AG04449 (cell line): ENCODE measurements at regions not wholly inside any gene's neighbourhood (a gene's known extent, or its start where the extent isn't known, plus 50 kb on each side); places are given as distances from the start of the nearest gene placed in this dataset.
"Not testable (repeated sequence)": the region's sequence is repeated elsewhere in the genome, so short reads cannot be mapped to it uniquely, and the experiment has no call there.

Source experiments
- CTCF ChIA-PET: fragments of 350-600 bp; formaldehyde crosslinking; extraction: SDS; loops from one replicate; lab custom pipeline; 2021; ENCODE audit warnings: antibody characterized with exemption; lab: Yijun Ruan, JAX
- POLR2A ChIA-PET: fragments of 400-600, 350-600 bp; formaldehyde crosslinking; extraction: SDS; loops from one replicate; lab custom pipeline; 2020; ENCODE audit warnings: antibody characterized with exemption, inconsistent platforms; lab: Yijun Ruan, JAX
- DNase-seq: peaks from one replicate; pipeline ENCODE4 v3.0.0-alpha.2; 2010; ENCODE audit warnings: low read depth, low spot score
- H3K4me3 ChIP-seq: 2 replicates; pipeline ENCODE4 v1.5.1; 2011; ENCODE audit warnings: low read depth, mild to moderate bottlenecking, control low read depth, low read length
- TF ChIP-seq, protein P1 (sequence below): IDR thresholded peaks from one replicate; pipeline ENCODE4 v1.5.1; 2011; ENCODE audit warnings: mild to moderate bottlenecking, moderate library complexity, low read length, control low read depth, inconsistent platforms; ENCODE audit not compliant: insufficient read depth; ENCODE audit errors: missing control alignments

DNA sequence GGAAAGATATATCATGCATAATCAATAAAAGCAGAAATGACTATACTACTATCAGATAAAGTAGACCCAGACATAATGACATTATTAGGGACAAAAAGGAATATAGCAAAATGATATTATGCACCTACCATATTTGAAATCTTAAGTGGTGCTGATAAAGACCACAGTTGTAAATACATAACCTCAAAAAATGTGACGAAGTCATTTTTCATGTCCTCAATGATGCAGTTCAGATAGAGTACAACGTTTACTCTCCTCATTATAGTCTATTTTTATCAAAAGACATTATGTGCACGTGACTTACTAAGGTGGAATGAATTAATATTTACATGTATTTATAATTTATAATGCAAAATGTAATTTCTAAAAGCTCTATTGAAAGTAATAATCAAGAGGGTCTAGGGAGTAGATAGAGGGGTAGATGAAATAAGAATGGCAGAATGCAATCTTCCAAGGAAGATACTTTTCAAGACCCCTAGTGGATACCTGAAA is 61.7 kb upstream of the TNFSF4 start:
- TF ChIP-seq, protein P1, sequence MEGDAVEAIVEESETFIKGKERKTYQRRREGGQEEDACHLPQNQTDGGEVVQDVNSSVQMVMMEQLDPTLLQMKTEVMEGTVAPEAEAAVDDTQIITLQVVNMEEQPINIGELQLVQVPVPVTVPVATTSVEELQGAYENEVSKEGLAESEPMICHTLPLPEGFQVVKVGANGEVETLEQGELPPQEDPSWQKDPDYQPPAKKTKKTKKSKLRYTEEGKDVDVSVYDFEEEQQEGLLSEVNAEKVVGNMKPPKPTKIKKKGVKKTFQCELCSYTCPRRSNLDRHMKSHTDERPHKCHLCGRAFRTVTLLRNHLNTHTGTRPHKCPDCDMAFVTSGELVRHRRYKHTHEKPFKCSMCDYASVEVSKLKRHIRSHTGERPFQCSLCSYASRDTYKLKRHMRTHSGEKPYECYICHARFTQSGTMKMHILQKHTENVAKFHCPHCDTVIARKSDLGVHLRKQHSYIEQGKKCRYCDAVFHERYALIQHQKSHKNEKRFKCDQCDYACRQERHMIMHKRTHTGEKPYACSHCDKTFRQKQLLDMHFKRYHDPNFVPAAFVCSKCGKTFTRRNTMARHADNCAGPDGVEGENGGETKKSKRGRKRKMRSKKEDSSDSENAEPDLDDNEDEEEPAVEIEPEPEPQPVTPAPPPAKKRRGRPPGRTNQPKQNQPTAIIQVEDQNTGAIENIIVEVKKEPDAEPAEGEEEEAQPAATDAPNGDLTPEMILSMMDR, result no peak
- POLR2A ChIA-PET, result no interaction called here
- CTCF ChIA-PET, result interaction anchor here (0.9 to 5.4 kb wide), 4 partner anchors 13 to 527 kb away, joined by 3 to 36 read pairs (median 5); no protein-coding TSS in a partner anchor
- H3K4me3 ChIP-seq, result no peak overlapping the region
- no peak for DNase-seq

DNA sequence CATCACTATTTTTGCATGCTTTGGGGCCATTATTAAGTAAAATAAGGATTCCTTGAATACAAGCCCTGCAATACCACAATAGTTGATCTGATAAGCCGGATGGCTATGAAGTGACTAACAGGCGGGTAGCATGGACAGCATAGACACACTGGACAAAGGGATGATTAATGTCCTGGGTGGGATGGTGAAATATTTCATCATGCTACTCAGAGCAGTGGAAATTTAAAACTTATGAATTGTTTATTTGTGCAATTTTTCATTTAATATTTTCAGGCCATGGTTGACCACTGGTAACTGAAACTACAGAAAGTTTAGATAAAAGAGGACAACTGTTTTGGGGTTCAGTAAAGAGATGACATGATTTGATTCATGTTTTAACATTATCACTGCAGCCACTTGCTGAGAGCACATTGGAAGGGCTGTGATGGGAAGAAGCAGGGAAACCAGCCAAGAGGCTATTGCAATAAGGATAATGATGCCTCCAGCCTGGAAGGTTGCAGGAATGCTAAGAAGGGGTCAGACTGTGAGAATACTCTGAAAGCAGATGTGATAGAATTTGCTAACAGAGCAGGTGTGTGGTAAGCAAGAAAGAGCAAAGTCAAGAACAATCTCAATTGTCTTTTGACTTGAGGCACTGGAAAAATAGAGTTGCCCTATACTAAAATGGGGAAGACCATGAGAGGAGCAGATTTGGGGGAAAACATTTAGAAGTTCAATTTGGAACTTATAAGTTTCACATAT is 62.5 kb upstream of the TNFSF4 start:
- TF ChIP-seq, protein P1, result no peak
- no peak overlapping the region for H3K4me3 ChIP-seq
- POLR2A ChIA-PET, result no interaction called here
- CTCF ChIA-PET, result interaction anchor here (1.3 to 5.4 kb wide), 4 partner anchors 9 to 443 kb away, joined by 3 to 36 read pairs (median 4); no protein-coding TSS in a partner anchor
- DNase-seq, result peak; percentile 78

DNA sequence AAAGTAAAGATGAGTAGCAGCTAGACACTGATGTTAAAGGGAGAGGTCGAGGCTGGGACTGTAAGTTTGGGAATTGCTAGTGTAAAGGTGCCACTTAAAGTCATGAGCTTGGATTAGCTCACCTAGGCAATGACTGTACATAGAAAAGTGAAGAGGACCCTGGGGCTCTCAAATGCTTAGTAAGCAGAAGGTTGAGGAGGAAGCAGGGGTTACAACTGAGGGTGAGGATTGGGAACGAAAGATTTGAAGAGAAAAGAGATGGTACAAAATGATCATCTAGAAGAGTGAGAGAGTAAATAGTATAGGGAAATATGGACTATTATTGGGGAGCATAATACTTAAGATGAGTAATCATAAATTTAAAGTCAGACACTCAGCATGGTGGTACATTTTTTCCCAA is 63.1 kb upstream of the TNFSF4 start:
- ChIA-PET POLR2A (interaction anchor here (0.6 kb wide), 1 partner anchor 353 kb away, joined by 3 read pairs; no protein-coding TSS in a partner anchor), CTCF (interaction anchor here (1.3 to 5.4 kb wide), 4 partner anchors 10 to 443 kb away, joined by 3 to 36 read pairs (median 4); no protein-coding TSS in a partner anchor)
- TF ChIP-seq, protein P1, result no peak

DNA sequence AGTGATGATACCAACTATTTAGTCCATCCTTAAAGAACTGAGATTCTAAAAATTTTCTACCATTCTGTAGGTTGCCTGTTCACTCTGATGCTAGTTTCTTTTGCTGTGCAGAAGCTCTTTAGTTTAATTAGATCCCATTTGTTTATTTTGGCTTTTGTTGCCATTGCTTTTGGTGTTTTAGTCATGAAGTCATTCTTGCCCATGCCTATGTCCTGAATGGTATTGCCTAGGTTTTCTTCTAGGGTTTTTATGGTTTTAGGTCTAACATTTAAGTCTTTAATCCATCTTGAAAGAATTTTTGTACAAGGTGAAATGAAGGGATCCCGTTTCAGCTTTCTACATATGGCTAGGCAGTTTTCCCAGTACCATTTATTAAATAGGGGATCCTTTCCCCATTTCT is 63.9 kb upstream of the TNFSF4 start:
- ChIA-PET POLR2A (interaction anchor here (0.6 kb wide), 1 partner anchor 354 kb away, joined by 3 read pairs; no protein-coding TSS in a partner anchor), CTCF (interaction anchor here (1.0 to 5.4 kb wide), 5 partner anchors 11 to 444 kb away, joined by 3 to 36 read pairs (median 3); no protein-coding TSS in a partner anchor)
- DNase-seq, result not testable (repeated sequence)

More for the DNA sequence above, 63.1 kb upstream of the TNFSF4 start:
- DNase-seq, result no peak
- H3K4me3 ChIP-seq, result no peak overlapping the region

DNA sequence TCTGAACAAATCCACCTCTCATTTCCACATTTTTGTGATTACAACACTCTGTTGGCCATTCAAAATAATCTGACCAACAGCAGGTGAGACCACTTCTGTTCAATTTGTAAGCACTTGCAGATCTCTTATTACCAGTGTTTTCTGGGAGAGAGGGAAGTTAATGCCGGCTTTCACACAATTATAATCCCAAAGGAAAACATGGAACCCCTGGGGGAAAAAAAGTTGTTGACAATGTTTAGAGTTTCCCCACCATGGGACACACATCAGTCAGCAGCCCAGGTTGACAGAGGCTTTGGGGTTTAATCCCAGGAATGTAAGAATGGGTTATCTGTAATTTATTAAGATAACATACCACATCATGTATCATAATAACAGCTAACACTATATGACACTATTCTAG is 68.4 kb upstream of the TNFSF4 start:
- ChIA-PET POLR2A (no interaction called here), CTCF (interaction anchor here (1.3 to 2.5 kb wide), 3 partner anchors 17 to 72 kb away, joined by 3 to 12 read pairs (median 4); no protein-coding TSS in a partner anchor)
- H3K4me3 ChIP-seq, result no peak overlapping the region
- DNase-seq, result no peak
- TF ChIP-seq, protein P1, result no peak

More for the DNA sequence above, 63.9 kb upstream of the TNFSF4 start:
- not testable (repeated sequence) for H3K4me3 ChIP-seq

DNA sequence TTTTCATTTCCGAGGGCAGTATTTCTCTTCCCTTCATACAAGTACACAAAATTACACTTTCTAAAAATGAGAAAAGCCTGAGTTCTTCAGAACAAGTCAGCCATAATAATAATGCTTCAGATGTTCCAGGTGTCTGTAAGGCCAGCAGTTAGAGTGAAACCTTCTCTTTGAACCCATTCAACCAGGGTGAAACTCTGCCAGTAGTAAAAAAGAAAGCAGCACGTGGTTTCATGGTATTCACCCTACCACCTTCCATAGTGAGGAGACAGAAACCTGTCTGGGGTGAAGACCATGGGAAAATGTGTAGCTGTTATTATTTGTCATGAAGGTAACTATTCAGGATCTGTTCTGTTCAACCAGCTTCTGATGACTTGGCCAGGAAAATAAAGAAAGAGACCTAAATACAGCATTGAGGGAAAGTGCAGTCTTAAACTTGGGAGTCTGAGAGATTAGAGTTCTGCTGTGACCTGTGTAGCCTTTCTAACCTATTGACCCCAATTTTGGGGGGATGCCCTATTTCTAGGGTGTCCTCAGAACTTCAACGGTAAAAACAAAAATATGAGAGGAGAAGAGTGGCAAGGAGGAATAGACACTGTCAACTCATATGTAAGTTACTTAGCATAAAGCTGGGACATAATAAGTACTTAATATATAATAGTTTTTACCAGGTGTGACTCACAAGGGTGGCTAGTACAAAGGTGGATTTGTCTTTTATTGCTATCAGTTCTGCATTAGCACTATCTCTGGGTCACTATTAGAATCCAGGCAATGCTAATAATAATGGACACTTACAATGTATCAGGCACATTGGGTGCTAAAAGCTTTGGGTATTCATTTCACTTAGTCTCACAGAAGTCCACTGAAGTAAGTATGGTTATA is 70.0 kb upstream of the TNFSF4 start:
- TF ChIP-seq, protein P1, result no peak
- no peak overlapping the region for H3K4me3 ChIP-seq
- CTCF ChIA-PET, result interaction anchor here (0.7 kb wide), 1 partner anchor 22 kb away, joined by 3 read pairs; no protein-coding TSS in a partner anchor
- POLR2A ChIA-PET, result no interaction called here
- no peak for DNase-seq
